RWPE2 (cell line): ENCODE measurements at regions not wholly inside any gene's neighbourhood (a gene's known extent, or its start where the extent isn't known, plus 50 kb on each side); places are given as distances from the start of the nearest gene placed in this dataset.

ENCODE experiments used
- ATAC-seq: fragments of 200-7000 bp; cut with Tn5 transposase; 3 replicates; pipeline ENCODE4 v1.9.1; 2021; ENCODE audit warnings: low read depth
- DNase-seq: peaks from one replicate; pipeline ENCODE4 v3.0.0-alpha.2; 2020; ENCODE audit warnings: low spot score
- H3K27ac ChIP-seq: fragments of 450-650 bp; 2 replicates; pipeline ENCODE4 v1.5.1; 2017; ENCODE audit warnings: mild to moderate bottlenecking; ENCODE audit not compliant: poor library complexity, severe bottlenecking
- H3K27me3 ChIP-seq: fragments of 250-450 bp; sonication (Bioruptor Pico); 2 replicates; pipeline ENCODE4 v1.5.1; 2021; ENCODE audit warnings: mild to moderate bottlenecking, moderate library complexity; ENCODE audit not compliant: insufficient read depth, poor library complexity, severe bottlenecking
- H3K36me3 ChIP-seq: fragments of 250-450 bp; sonication (Bioruptor Pico); 2 replicates; pipeline ENCODE4 v1.5.1; 2020; ENCODE audit warnings: low read depth, mild to moderate bottlenecking, moderate library complexity
- H3K4me1 ChIP-seq: fragments of 250-450 bp; sonication (Bioruptor Pico); 2 replicates; pipeline ENCODE4 v1.5.1; 2021; ENCODE audit warnings: mild to moderate bottlenecking, moderate library complexity; ENCODE audit not compliant: insufficient read depth, poor library complexity, severe bottlenecking
- H3K4me3 ChIP-seq: fragments of 250-450 bp; sonication (Bioruptor Pico); 2 replicates; pipeline ENCODE4 v1.5.1; 2021; ENCODE audit warnings: mild to moderate bottlenecking, moderate library complexity; ENCODE audit not compliant: severe bottlenecking
- H3K9me3 ChIP-seq: fragments of 250-450 bp; sonication (Bioruptor Pico); 2 replicates; pipeline ENCODE4 v1.5.1; 2021; ENCODE audit warnings: mild to moderate bottlenecking, moderate library complexity; ENCODE audit not compliant: severe bottlenecking
- TF ChIP-seq, protein P1 (sequence below): fragments of 450-650 bp; IDR thresholded peaks from one replicate; pipeline ENCODE4 v1.5.1; 2017; ENCODE audit warnings: mild to moderate bottlenecking, moderate library complexity; ENCODE audit not compliant: poor library complexity, severe bottlenecking

DNA sequence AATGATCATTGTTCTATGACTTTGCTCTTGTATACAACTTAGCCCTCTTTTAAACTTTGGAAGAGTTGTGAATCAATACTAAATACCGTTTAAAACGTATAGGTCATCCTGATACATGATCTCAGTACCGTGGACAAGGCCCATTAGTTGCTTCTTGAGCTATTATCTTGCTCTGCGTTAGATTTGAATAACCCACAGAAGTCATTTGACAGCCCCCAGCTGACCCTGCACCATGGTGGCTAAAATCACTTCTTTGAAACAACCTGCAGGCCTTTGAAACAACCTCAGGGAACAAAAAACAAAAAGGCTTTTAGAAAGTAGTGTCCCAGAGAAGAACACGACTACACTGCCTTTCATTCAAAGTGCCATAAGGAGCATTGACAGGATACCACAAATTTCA lies 473.0 kb upstream of the ADGRL2 start:
- Histone ChIP-seq H3K27ac (no peak overlapping the region), H3K9me3 (no peaks in the 10 kb centered on the region), H3K4me1 (peaks cover 8% of the 10 kb centered on the region), H3K36me3 (no peaks in the 10 kb centered on the region), H3K4me3 (no peak overlapping the region), H3K27me3 (no peaks in the 10 kb centered on the region)
- no peak for DNase-seq
- TF ChIP-seq, protein P1, sequence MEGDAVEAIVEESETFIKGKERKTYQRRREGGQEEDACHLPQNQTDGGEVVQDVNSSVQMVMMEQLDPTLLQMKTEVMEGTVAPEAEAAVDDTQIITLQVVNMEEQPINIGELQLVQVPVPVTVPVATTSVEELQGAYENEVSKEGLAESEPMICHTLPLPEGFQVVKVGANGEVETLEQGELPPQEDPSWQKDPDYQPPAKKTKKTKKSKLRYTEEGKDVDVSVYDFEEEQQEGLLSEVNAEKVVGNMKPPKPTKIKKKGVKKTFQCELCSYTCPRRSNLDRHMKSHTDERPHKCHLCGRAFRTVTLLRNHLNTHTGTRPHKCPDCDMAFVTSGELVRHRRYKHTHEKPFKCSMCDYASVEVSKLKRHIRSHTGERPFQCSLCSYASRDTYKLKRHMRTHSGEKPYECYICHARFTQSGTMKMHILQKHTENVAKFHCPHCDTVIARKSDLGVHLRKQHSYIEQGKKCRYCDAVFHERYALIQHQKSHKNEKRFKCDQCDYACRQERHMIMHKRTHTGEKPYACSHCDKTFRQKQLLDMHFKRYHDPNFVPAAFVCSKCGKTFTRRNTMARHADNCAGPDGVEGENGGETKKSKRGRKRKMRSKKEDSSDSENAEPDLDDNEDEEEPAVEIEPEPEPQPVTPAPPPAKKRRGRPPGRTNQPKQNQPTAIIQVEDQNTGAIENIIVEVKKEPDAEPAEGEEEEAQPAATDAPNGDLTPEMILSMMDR = no peak
- ATAC-seq = no peak

DNA sequence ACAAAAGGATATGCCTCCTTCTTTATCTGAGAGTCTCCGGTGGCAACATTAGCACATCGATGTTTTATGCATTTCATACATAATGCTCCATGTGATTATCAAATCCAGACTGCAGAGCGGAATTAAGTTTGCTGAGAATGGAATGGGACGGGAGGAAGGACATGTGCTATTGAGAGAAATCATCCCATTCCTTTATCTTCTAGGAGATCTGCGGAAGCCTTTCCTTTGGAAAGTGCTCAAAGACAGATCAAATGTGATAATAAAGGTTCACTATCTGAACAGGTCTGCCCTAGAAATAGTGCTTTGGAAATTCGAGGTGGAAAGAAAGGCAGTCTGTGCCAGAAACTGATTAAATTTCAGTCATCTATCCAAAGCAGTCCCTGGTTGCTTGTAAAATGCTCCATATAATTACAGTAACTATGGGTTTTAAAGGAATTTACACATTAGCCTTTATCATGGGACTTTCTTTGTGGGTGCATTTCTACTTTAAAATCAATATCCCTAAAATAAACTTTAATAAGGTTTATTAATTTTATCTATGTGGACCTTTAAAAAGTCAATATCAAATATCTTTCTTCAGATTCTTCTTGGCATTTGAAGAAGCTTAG lies 473.5 kb upstream of the ADGRL2 start:
- Histone ChIP-seq H3K27ac (no peak overlapping the region), H3K27me3 (no peaks in the 10 kb centered on the region), H3K36me3 (no peaks in the 10 kb centered on the region), H3K9me3 (no peaks in the 10 kb centered on the region), H3K4me1 (peaks cover 8% of the 10 kb centered on the region), H3K4me3 (no peak overlapping the region)
- DNase-seq = no peak
- no peak for ATAC-seq
- TF ChIP-seq, protein P1 = no peak

DNA sequence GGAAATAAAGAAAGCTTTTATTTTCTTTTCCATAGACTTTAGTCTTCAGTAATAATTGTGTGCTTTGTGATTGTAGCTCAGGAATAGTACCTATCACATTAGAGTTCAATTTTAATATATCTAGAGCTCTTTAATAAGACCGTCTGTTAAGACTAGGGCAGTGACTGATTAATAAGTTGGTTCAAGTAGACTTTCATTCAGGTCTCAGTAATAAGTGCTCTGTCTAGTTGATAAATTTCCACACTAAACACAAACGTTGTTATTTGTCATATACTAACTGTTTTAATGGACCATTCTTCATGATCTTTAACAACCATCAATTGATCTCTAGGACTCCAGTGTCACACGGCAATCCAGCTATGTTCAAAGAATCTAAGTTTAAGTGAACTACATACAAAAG lies 474.5 kb upstream of the ADGRL2 start:
- Histone ChIP-seq H3K4me1 (peaks cover 8% of the 10 kb centered on the region), H3K4me3 (no peak overlapping the region), H3K27ac (no peak overlapping the region), H3K36me3 (no peaks in the 10 kb centered on the region), H3K9me3 (no peaks in the 10 kb centered on the region), H3K27me3 (no peaks in the 10 kb centered on the region)
- no peak for ATAC-seq
- no peak for DNase-seq
- TF ChIP-seq, protein P1 = no peak

DNA sequence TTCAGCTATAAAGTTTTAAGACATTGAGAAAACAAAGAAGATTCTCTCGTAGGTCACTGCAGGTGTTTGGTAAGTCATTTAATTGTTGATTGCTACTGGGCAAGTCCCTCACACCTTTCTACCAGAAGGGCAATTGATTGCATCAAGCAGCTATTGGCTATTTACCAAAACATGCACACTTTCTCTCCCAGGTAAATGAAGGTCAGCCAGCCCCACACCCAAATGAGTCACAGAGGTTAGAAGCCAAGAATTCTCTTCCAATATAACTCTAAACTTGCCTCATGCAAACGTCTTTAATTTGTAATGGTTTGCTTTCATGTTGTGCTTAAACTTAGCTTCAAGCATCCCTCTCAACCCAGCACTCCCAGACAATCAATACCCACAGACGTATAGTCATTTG lies 475.3 kb upstream of the ADGRL2 start:
- H3K27me3 ChIP-seq = no peaks in the 10 kb centered on the region
- peaks cover 8% of the 10 kb centered on the region for H3K4me1 ChIP-seq
- H3K4me3 ChIP-seq = no peak overlapping the region
- no peaks in the 10 kb centered on the region for H3K9me3 ChIP-seq
- no peaks in the 10 kb centered on the region for H3K36me3 ChIP-seq
- DNase-seq (no peak), ATAC-seq (peak; percentile 50; the same call in 1 of the 3 replicates)
- H3K27ac ChIP-seq = no peak overlapping the region
- TF ChIP-seq, protein P1 = no peak

DNA sequence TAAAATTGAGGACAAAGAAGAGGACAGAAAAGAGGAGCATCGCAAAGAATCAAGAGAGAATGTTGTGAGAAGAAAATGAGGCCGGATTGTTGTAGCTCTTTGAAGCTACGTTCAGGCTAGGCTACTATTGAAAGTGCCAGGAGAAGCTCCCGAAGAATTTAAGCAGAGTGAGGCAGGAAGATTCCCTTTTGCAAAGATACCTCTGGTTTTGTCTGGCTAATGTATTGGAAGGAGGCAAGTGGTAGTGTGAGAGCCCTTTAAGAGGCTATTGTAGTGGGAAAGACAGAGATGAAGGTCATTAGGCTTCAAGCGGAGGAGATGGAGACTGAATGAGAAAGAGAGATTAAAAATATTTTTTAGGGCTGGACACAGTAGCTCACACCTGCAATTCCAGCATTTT lies 476.9 kb upstream of the ADGRL2 start:
- ATAC-seq = no peak
- H3K36me3 ChIP-seq = no peaks in the 10 kb centered on the region

More for the DNA sequence above, 476.9 kb upstream of the ADGRL2 start:
- H3K27ac ChIP-seq = no peak overlapping the region
- no peaks in the 10 kb centered on the region for H3K27me3 ChIP-seq
- H3K4me3 ChIP-seq = no peak overlapping the region
- H3K9me3 ChIP-seq = no peaks in the 10 kb centered on the region
- no peak for DNase-seq
- TF ChIP-seq, protein P1 = no peak
- peaks cover 8% of the 10 kb centered on the region for H3K4me1 ChIP-seq
